Neural progenitor cell (in vitro differentiated cells): ENCODE measurements at regions not wholly inside any gene's neighbourhood (a gene's known extent, or its start where the extent isn't known, plus 50 kb on each side); places are given as distances from the start of the nearest gene placed in this dataset.

Experiments used
- CTCF ChIP-seq: fragments of 200-600 bp; sonication (generic); IDR thresholded peaks from 2 replicates; pipeline ENCODE4 v1.5.1; 2017; ENCODE audit warnings: antibody characterized with exemption, mild to moderate bottlenecking
- EZH2 ChIP-seq: fragments of 200-600 bp; sonication (generic); IDR thresholded peaks from 2 replicates; pipeline ENCODE4 v1.6.1; 2017; ENCODE audit warnings: antibody characterized with exemption, mild to moderate bottlenecking, moderate library complexity
- EZH2phosphoT487 ChIP-seq: fragments of 200-600 bp; sonication (generic); IDR thresholded peaks from 2 replicates; pipeline ENCODE4 v1.6.1; 2017; ENCODE audit warnings: antibody characterized with exemption

DNA sequence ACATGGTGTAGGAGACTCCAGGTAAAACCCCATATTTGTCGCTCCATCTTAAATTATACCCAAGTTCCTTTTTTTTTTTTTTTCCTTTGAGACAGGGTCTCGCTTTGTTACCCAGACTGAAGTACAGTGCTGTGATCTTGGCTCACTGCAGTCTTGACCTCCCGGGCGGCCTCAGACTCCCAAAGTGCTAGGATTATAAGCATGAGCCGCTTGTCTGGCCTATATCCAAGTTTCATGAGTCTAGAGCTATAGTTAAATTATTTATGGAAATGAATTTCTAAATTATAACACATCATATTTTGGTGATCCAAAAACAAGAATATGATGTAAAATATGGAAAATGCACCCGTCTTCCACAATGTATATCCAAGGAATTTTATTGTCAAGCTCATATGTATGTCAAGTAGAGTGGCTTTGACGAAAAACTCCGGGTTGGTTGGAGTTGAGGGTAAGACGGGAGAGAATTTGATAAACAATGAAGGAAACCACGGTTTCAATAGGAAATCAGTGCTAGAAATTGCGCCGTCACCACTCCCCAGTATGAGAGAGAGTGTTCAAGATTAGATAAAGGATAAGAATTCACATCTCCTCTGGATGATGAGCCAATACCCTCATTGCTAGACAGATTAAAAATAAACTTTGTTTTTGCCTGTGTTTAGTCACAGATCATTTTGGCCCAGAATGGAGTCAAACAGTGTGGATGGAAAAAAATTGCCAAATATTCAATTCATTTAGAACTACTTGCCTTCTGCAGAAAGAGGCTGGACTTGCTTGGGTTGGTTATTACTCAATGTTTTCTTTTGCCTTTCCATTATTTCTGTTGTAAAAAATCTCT is 209.2 kb upstream of the NR2F2 start:
- TF ChIP-seq CTCF (no peak), EZH2phosphoT487 (no peak), EZH2 (no peak)
